ENCODE measurements at regions not wholly inside any gene's neighbourhood (a gene's known extent, or its start where the extent isn't known, plus 50 kb on each side); places are given as distances from the start of the nearest gene placed in this dataset.

- in situ Hi-C loops (cut with HindIII; ENCODE audit: low pct_unique_long_range_greater_than_20kb, low sequenced_read_pairs): no loop called here
- DNase-seq (ENCODE audit: low read depth, low spot score): no peak
Measured at GRCh38 chr12:127290251-127290650, 976.7 kb upstream of the TMEM132C start.

- in situ Hi-C loops (cut with HindIII; ENCODE audit: low pct_unique_long_range_greater_than_20kb, low sequenced_read_pairs): no loop called here
- DNase-seq (ENCODE audit: low read depth, low spot score): no peak
Measured at GRCh38 chr12:127292736-127293135, 974.2 kb upstream of the TMEM132C start.

DNA sequence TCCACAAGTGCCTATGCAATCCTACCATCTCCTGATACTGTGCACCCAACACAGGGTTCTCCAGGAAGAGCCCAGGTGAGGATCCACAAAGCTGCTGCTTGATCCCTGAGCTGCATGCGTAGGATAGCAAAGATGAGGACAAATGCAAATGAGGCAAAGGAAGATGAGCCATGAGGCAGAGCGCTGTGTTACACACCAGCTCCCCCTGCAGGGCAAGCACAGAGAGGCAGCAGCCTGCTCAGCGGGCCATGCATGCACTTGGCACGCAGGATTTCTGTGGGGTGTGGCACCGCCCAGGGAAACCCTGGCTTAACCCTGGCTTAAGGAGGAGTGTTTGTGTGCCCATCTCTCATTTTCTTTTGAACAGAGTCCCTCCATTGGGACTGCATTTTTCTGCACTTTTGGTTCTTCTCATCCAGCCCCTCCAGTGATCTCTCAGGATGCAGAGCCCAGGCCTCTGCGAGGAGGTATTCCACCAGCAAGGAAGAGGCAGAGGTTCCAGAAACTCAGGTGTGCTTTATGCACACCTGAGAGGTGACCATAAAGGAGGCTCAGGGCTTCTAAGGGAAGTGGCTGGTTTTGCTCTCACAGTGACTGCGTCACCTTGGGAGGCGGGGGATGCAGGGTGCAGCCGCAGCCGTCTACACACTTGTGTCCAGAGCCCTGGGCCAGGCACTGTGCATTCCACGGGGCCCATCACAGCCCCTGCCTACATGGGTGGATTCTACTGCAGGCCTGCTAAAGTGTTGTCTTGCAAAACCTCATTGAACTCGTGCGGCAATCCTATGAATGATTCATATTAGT, 973.3 kb upstream of the TMEM132C start:
- DNase-seq (ENCODE audit: low read depth, low spot score): peak; percentile 78
- in situ Hi-C loops (cut with HindIII; ENCODE audit: low pct_unique_long_range_greater_than_20kb, low sequenced_read_pairs): no loop called here

DNA sequence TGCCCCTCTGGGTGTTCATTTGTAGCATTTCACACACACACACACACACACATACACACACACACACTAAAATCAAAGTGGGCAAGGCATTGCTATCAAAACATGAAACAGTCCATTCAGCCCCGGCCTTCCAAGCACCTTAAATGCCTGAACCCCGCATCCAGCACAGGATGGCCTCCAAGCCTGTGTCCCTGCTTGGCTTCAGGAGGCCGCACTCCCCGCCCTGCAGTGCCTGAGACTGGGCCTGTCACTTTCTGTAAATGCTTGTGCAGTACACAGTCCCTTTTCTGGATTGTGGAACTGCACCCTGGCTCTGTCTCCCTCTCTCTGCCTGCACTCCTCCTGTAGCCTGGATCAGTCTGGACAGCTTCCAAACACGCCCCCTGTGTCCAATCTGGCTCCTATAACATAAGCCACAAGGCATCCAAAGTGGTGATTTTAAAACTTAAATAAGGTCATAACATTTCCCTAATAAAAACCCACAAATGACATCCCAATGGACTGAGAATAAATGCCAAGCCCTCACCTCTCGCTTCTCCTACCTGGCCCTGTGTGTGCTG, 972.2 kb upstream of the TMEM132C start:
- no peak for DNase-seq (ENCODE audit: low read depth, low spot score)
- in situ Hi-C loops (cut with HindIII; ENCODE audit: low pct_unique_long_range_greater_than_20kb, low sequenced_read_pairs): no loop called here

DNA sequence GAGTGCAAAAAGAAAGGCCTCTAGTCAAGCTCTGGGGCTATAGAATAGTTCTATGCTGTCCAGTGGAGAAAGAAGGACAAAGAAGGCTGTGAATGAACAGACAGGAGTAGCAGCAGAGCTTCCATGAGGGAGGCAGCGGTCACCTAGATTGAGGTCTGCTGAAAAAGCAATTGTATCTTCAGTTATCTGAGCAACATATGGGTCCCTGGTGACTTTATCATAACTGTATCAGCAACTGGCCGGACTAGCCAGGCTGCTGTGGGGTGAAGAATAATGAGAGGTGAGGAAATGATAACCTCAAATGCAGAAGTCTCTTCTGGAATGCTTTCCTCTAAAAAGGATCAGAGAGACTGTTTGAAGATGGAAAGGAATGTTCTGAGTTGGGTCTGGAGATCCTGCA, 971.3 kb upstream of the TMEM132C start:
- in situ Hi-C loops (cut with HindIII; ENCODE audit: low pct_unique_long_range_greater_than_20kb, low sequenced_read_pairs): no loop called here
- DNase-seq (ENCODE audit: low read depth, low spot score): no peak

GRCh38 chr12:127296591-127296990, 970.4 kb upstream of the TMEM132C start:
- in situ Hi-C loops (cut with HindIII; ENCODE audit: low pct_unique_long_range_greater_than_20kb, low sequenced_read_pairs): no loop called here
- no peak for DNase-seq (ENCODE audit: low read depth, low spot score)

DNA sequence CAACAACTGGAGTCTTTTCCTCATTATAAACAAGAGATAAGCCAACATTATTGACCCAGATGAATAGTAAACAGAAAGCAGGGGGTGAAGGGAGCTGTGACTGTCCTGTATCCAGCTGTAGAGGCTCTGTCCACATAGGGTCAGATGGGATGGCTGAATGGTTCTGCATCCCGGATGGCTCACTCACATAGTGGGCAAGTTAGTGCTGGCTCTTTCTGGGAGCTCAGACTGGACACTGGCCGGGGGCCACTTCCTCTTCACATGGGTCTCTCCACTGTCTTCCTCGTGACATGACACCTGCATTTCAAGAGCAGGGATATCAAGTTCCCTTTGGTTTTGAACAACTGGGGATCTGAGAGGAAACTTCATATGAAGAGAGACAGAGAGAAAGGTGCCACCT, 969.6 kb upstream of the TMEM132C start:
- in situ Hi-C loops (cut with HindIII; ENCODE audit: low pct_unique_long_range_greater_than_20kb, low sequenced_read_pairs): no loop called here
- DNase-seq (ENCODE audit: low read depth, low spot score): no peak

GRCh38 chr12:127300075-127300474, 966.9 kb upstream of the TMEM132C start:
- in situ Hi-C loops (cut with HindIII; ENCODE audit: low pct_unique_long_range_greater_than_20kb, low sequenced_read_pairs): no loop called here
- no peak for DNase-seq (ENCODE audit: low read depth, low spot score)

GRCh38 chr12:127300753-127301152, 966.2 kb upstream of the TMEM132C start:
- in situ Hi-C loops (cut with HindIII; ENCODE audit: low pct_unique_long_range_greater_than_20kb, low sequenced_read_pairs): no loop called here
- no peak for DNase-seq (ENCODE audit: low read depth, low spot score)

DNA sequence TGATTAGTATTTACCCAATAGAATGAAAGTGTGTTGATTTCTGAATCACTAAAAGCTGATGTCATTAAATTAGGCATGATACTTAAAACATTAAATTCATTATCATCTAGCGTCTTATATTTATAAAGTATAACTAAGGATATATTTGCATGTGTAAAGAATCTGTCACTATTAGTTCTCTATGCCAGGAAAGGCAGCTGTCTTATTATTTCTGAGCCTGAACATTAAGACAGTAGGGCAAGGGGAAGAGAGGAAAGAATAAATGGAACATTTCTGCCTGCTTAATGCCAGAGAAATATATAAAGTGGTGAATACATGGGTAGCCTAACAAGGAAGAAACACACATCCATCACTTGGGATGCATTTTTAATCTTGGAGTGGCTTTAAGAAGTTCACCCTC, 965.1 kb upstream of the TMEM132C start:
- in situ Hi-C loops (cut with HindIII; ENCODE audit: low pct_unique_long_range_greater_than_20kb, low sequenced_read_pairs): no loop called here
- no peak for DNase-seq (ENCODE audit: low read depth, low spot score)

GRCh38 chr12:127304751-127305725, 961.9 kb upstream of the TMEM132C start:
- DNase-seq (ENCODE audit: low read depth, low spot score): no peak
- in situ Hi-C loops (cut with HindIII; ENCODE audit: low pct_unique_long_range_greater_than_20kb, low sequenced_read_pairs): no loop called here

DNA sequence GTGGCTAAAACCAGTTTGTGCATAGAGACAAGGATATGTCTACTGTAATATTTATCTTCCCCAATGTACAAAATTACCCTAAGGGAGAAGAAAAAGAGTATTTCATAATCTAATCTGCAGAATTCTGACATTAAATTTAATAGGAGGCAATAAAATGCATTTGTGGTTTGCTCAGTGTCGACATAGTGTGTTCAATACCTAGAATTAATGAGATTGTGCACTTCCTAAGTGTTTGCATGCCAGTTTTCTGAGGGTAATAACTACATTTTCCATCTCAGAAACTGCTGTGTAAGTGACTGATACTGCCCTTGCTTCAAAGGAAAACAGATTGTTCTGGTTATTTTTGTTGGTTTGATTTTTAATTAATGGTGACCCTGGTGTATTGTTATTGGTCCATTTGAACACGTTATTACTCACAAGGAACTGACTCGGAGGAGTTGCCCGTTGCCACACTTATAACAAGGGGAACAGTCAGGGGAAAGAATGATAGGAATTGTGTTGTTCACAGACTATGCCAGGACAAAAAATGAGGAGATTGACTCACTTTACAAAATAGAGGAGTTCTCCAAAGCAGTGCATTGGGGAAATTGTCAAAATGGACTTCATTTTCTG, 960.3 kb upstream of the TMEM132C start:
- no peak for DNase-seq (ENCODE audit: low read depth, low spot score)
- in situ Hi-C loops (cut with HindIII; ENCODE audit: low pct_unique_long_range_greater_than_20kb, low sequenced_read_pairs): no loop called here

GRCh38 chr12:127307528-127307927, 959.4 kb upstream of the TMEM132C start:
- no peak for DNase-seq (ENCODE audit: low read depth, low spot score)
- in situ Hi-C loops (cut with HindIII; ENCODE audit: low pct_unique_long_range_greater_than_20kb, low sequenced_read_pairs): no loop called here

GRCh38 chr12:127308148-127308547, 958.8 kb upstream of the TMEM132C start:
- in situ Hi-C loops (cut with HindIII; ENCODE audit: low pct_unique_long_range_greater_than_20kb, low sequenced_read_pairs): no loop called here
- no peak for DNase-seq (ENCODE audit: low read depth, low spot score)

- no peak for DNase-seq (ENCODE audit: low read depth, low spot score)
- in situ Hi-C loops (cut with HindIII; ENCODE audit: low pct_unique_long_range_greater_than_20kb, low sequenced_read_pairs): no loop called here
Measured at GRCh38 chr12:127310548-127310947, 956.4 kb upstream of the TMEM132C start.

- no peak for DNase-seq (ENCODE audit: low read depth, low spot score)
- in situ Hi-C loops (cut with HindIII; ENCODE audit: low pct_unique_long_range_greater_than_20kb, low sequenced_read_pairs): no loop called here
Measured at GRCh38 chr12:127311720-127312364, 955.1 kb upstream of the TMEM132C start.

- DNase-seq (ENCODE audit: low read depth, low spot score): no peak
- in situ Hi-C loops (cut with HindIII; ENCODE audit: low pct_unique_long_range_greater_than_20kb, low sequenced_read_pairs): no loop called here
Measured at GRCh38 chr12:127324681-127325080, 942.3 kb upstream of the TMEM132C start.

GRCh38 chr12:127327986-127328385, 939.0 kb upstream of the TMEM132C start:
- DNase-seq (ENCODE audit: low read depth, low spot score): no peak
- in situ Hi-C loops (cut with HindIII; ENCODE audit: low pct_unique_long_range_greater_than_20kb, low sequenced_read_pairs): no loop called here

Data from SK-MEL-5 (cell line).